KMS-11 (cell line): ENCODE measurements at regions not wholly inside any gene's neighbourhood (a gene's known extent, or its start where the extent isn't known, plus 50 kb on each side); places are given as distances from the start of the nearest gene placed in this dataset.

Experiments
- H2AFZ ChIP-seq: fragments of 200-600 bp; sonication (generic); 2 replicates; pipeline ENCODE4 v1.6.1; 2016; ENCODE audit warnings: antibody characterized with exemption, mixed run types, low read depth
- H3K27ac ChIP-seq: fragments of 200-600 bp; sonication (generic); 2 replicates; pipeline ENCODE4 v1.6.1; 2016; ENCODE audit warnings: mild to moderate bottlenecking, mixed run types
- H3K27me3 ChIP-seq: fragments of 200-600 bp; sonication (generic); 2 replicates; pipeline ENCODE4 v1.6.1; 2017; ENCODE audit warnings: mild to moderate bottlenecking, low read depth, mixed run types, moderate library complexity; ENCODE audit not compliant: insufficient read depth
- H3K36me3 ChIP-seq: fragments of 200-600 bp; sonication (generic); 2 replicates; pipeline ENCODE4 v1.6.1; 2017; ENCODE audit warnings: mild to moderate bottlenecking, mixed run types; ENCODE audit not compliant: insufficient read depth
- H3K4me1 ChIP-seq: fragments of 200-600 bp; sonication (generic); 2 replicates; pipeline ENCODE4 v1.6.1; 2016; ENCODE audit warnings: mild to moderate bottlenecking, low read depth, mixed run types; ENCODE audit not compliant: poor library complexity, severe bottlenecking
- H3K4me2 ChIP-seq: fragments of 200-600 bp; sonication (generic); 2 replicates; pipeline ENCODE4 v1.7.0; 2016; ENCODE audit warnings: mild to moderate bottlenecking, mixed run types
- H3K4me3 ChIP-seq: fragments of 200-600 bp; sonication (generic); IDR thresholded peaks from 2 replicates; pipeline ENCODE4 v1.6.1; 2017; ENCODE audit warnings: low read depth, low read length, mixed read lengths; ENCODE audit not compliant: insufficient read depth
- H3K79me2 ChIP-seq: fragments of 200-600 bp; sonication (generic); 2 replicates; pipeline ENCODE4 v1.6.1; 2016; ENCODE audit warnings: low read depth, mixed run types; ENCODE audit not compliant: insufficient read depth
- H3K9ac ChIP-seq: fragments of 200-600 bp; sonication (generic); 2 replicates; pipeline ENCODE4 v1.6.1; 2016; ENCODE audit warnings: mild to moderate bottlenecking, mixed run types
- H4K20me1 ChIP-seq: fragments of 200-600 bp; sonication (generic); 2 replicates; pipeline ENCODE4 v1.6.1; 2016; ENCODE audit warnings: mild to moderate bottlenecking, mixed run types; ENCODE audit not compliant: insufficient read depth
- TF ChIP-seq, protein P1 (sequence below): fragments of 200-600 bp; sonication (generic); conservative IDR thresholded peaks from 2 replicates; pipeline ENCODE4 v1.6.1; 2017; ENCODE audit warnings: low read depth, mild to moderate bottlenecking, antibody characterized with exemption, low read length, moderate library complexity, mixed read lengths

DNA sequence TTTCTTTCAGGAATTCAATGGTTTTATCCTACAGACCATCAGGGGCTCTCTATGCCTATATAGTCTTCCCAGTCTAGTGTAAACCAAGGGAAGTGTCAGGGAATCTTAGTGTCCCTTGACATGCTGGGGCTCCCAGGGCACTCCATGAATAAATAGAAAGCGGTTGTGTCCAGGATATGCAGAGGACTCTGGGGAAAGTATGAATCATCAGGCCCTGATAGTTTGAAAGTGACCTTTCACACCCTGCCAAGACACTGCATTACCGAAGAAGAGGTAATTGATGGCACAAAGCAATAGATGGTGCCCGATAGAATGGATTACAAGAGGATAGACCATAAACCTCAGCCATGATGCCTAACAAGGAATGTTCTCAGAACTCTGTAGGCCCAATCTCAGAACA is 163.3 kb upstream of the DAPK1 start:
- Histone ChIP-seq H3K27me3 (no peaks in the 10 kb centered on the region), H3K9ac (no peak overlapping the region), H4K20me1 (no peaks in the 10 kb centered on the region), H3K36me3 (no peaks in the 10 kb centered on the region), H3K4me2 (no peak overlapping the region), H2AFZ (no peak overlapping the region), H3K79me2 (no peaks in the 10 kb centered on the region), H3K4me1 (no peaks in the 10 kb centered on the region), H3K27ac (no peak overlapping the region), H3K4me3 (no peak overlapping the region)
- TF ChIP-seq, protein P1, sequence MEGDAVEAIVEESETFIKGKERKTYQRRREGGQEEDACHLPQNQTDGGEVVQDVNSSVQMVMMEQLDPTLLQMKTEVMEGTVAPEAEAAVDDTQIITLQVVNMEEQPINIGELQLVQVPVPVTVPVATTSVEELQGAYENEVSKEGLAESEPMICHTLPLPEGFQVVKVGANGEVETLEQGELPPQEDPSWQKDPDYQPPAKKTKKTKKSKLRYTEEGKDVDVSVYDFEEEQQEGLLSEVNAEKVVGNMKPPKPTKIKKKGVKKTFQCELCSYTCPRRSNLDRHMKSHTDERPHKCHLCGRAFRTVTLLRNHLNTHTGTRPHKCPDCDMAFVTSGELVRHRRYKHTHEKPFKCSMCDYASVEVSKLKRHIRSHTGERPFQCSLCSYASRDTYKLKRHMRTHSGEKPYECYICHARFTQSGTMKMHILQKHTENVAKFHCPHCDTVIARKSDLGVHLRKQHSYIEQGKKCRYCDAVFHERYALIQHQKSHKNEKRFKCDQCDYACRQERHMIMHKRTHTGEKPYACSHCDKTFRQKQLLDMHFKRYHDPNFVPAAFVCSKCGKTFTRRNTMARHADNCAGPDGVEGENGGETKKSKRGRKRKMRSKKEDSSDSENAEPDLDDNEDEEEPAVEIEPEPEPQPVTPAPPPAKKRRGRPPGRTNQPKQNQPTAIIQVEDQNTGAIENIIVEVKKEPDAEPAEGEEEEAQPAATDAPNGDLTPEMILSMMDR, result no peak

DNA sequence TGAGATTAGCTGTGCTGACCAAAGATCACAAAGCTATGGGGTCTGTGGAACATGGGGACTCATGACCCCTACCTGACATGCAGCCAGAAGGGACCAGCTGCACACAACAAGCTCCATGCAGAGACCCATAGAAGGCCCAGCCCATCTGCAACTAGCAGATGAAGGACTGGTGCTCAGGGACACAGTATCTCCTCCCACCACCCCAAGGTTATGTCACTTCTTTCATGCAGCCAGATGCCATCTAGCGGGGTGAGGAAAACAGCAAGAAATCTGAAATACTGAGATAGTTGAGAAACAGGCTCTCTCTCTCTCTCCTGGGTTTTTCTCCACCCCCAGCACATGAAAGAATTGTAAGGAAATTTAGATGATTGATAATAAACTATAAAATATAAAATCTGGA is 161.3 kb upstream of the DAPK1 start:
- H3K27me3 ChIP-seq, result no peaks in the 10 kb centered on the region
- no peak overlapping the region for H3K27ac ChIP-seq
- H3K4me2 ChIP-seq, result no peak overlapping the region
- H3K9ac ChIP-seq, result no peak overlapping the region
- H2AFZ ChIP-seq, result no peak overlapping the region
- H3K36me3 ChIP-seq, result no peaks in the 10 kb centered on the region
- TF ChIP-seq, protein P1, result no peak
- no peaks in the 10 kb centered on the region for H3K4me1 ChIP-seq
- no peaks in the 10 kb centered on the region for H3K79me2 ChIP-seq
- no peaks in the 10 kb centered on the region for H4K20me1 ChIP-seq
- H3K4me3 ChIP-seq, result no peak overlapping the region

DNA sequence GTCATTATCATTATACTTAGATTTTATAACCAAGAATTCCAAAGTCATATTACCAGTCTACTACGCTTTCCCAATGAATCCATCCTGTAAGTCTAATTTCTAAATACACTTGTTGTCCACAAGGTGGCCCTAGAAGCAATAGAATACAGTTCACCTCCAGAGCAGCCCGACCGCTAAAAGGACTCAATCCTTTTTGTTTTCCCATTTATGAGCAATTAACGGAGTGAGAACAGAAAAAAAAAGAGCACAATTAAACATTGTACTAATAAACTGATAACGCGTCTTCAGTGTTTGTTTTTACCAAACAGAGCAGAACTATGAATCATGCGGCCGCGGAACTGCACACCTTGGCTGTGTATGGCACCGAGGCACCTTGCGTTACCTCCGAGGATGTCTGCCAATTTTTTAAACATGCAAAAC is 160.7 kb upstream of the DAPK1 start:
- H3K9ac ChIP-seq, result no peak overlapping the region
- no peak overlapping the region for H2AFZ ChIP-seq
- no peaks in the 10 kb centered on the region for H3K36me3 ChIP-seq
- no peak overlapping the region for H3K4me3 ChIP-seq
- no peaks in the 10 kb centered on the region for H4K20me1 ChIP-seq
- H3K27ac ChIP-seq, result no peak overlapping the region
- H3K4me1 ChIP-seq, result no peaks in the 10 kb centered on the region
- H3K79me2 ChIP-seq, result no peaks in the 10 kb centered on the region
- H3K4me2 ChIP-seq, result no peak overlapping the region
- TF ChIP-seq, protein P1, result peak; percentile 68
- H3K27me3 ChIP-seq, result no peaks in the 10 kb centered on the region

DNA sequence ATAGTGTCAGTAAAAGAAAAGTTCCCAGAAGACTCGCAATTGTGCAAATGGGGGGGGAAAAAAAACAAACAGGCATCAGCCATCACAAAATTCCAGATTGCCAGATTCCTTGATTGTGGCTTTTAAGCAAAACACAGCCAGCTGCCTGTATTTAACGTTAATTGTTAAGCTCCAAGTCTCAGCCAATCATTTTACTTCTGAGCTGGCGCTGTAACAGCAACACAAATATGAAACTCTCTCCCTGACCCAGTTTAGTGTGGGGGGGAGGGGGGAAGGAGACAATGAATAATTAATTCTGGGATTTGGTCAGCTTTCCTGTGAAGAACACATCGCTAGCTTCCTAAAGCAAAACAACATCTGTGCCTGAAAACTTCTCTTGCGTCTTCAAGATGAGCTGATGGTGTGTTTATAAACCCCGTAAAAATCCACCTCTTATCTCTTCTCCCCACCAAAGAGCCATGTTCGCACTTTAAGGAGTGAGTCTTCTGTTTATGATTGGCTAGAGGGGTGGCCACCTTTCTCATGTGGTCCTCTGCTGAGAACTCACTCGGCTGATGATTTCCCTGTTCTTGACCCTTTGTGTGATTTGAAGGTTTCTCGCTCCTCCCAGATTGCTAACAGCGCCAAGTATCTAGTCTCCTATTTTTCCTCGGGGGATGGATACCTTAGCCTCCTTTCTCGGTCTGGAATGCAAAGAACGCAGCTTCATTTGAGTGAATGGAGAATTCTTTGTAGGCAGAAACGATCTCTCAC is 160.2 kb upstream of the DAPK1 start:
- no peak overlapping the region for H3K4me2 ChIP-seq
- H2AFZ ChIP-seq, result no peak overlapping the region
- H3K4me3 ChIP-seq, result no peak overlapping the region
- no peak overlapping the region for H3K9ac ChIP-seq
- H3K36me3 ChIP-seq, result no peaks in the 10 kb centered on the region
- no peaks in the 10 kb centered on the region for H4K20me1 ChIP-seq
- no peak overlapping the region for H3K27ac ChIP-seq
- TF ChIP-seq, protein P1, result no peak; the same call in 1 of the 2 replicates
- H3K27me3 ChIP-seq, result no peaks in the 10 kb centered on the region
- no peaks in the 10 kb centered on the region for H3K4me1 ChIP-seq
- H3K79me2 ChIP-seq, result no peaks in the 10 kb centered on the region
